ENCODE measurements at regions not wholly inside any gene's neighbourhood (a gene's known extent, or its start where the extent isn't known, plus 50 kb on each side); places are given as distances from the start of the nearest gene placed in this dataset.
"Not testable (repeated sequence)": the region's sequence is repeated elsewhere in the genome, so short reads cannot be mapped to it uniquely, and the experiment has no call there.

GRCh38 chr1:104125970-104126369 lies 376.3 kb downstream of the AMY1C start:
- Mint-ChIP-seq H3K9me3 (peaks cover 4 to 6% (median 4%) of the 10 kb centered on the region in 3 donors), H3K36me3 (no peaks in the 10 kb centered on the region), H3K4me1 (no peaks in the 10 kb centered on the region), H3K27ac (no peak overlapping the region), H3K4me3 (no peak overlapping the region), H3K27me3 (no peaks in the 10 kb centered on the region)
- H3K4me3 ChIP-seq (ENCODE audit: control insufficient read depth in 1 of 2, extremely low read depth in 1 of 2, low read length in 1 of 2), result no peak overlapping the region
- H3K36me3 ChIP-seq (ENCODE audit: control insufficient read depth in 2 of 2, extremely low read depth in 1 of 2, insufficient read depth in 1 of 2, low read length in 1 of 2), result no peaks in the 10 kb centered on the region
- no peak for DNase-seq
- H3K27ac ChIP-seq (ENCODE audit: low read length), result no peak overlapping the region
- CTCF ChIA-PET, result no interaction called here
- WGBS (ENCODE audit: insufficient coverage), result 0% methylated on average over 1 of the region's 5 CpGs
- POLR2A ChIA-PET, result interaction anchor here in 1 of 2 donors (0.6 kb wide), 1 partner anchor 1090 kb away, joined by 4 read pairs; no protein-coding TSS in a partner anchor
- no peaks in the 10 kb centered on the region for H3K4me1 ChIP-seq (ENCODE audit: control insufficient read depth in 1 of 2, extremely low read depth in 1 of 2, insufficient read depth in 2 of 2, low read length in 2 of 2)
- ATAC-seq (replicated peaks in 1 of 4), result no peak
- H3K27me3 ChIP-seq (replicated peaks in 1 of 2; ENCODE audit: control insufficient read depth in 2 of 2, extremely low read depth in 1 of 2, insufficient read depth in 2 of 2, low read length in 1 of 2), result no peaks in the 10 kb centered on the region
- no peaks in the 10 kb centered on the region for H3K9me3 ChIP-seq

GRCh38 chr1:104132382-104132973 lies 382.8 kb downstream of the AMY1C start:
- Mint-ChIP-seq H3K27me3 (no peaks in the 10 kb centered on the region), H3K27ac (no peak overlapping the region), H3K36me3 (no peaks in the 10 kb centered on the region), H3K9me3 (peaks cover 2 to 15% (median 4%) of the 10 kb centered on the region in 3 donors), H3K4me1 (no peaks in the 10 kb centered on the region), H3K4me3 (no peak overlapping the region)
- Histone ChIP-seq H3K36me3 (ENCODE audit: control insufficient read depth in 2 of 2, extremely low read depth in 1 of 2, insufficient read depth in 1 of 2, low read length in 1 of 2) (no peaks in the 10 kb centered on the region), H3K27me3 (replicated peaks in 1 of 2; ENCODE audit: control insufficient read depth in 2 of 2, extremely low read depth in 1 of 2, insufficient read depth in 2 of 2, low read length in 1 of 2) (no peaks in the 10 kb centered on the region), H3K27ac (ENCODE audit: low read length) (no peak overlapping the region), H3K9me3 (no peaks in the 10 kb centered on the region), H3K4me3 (ENCODE audit: control insufficient read depth in 1 of 2, extremely low read depth in 1 of 2, low read length in 1 of 2) (no peak overlapping the region), H3K4me1 (ENCODE audit: control insufficient read depth in 1 of 2, extremely low read depth in 1 of 2, insufficient read depth in 2 of 2, low read length in 2 of 2) (no peaks in the 10 kb centered on the region)
- CTCF ChIA-PET, result no interaction called here
- POLR2A ChIA-PET, result no interaction called here
- no peak for DNase-seq
- ATAC-seq (replicated peaks in 1 of 4), result no peak

GRCh38 chr1:104135036-104135435 lies 385.3 kb downstream of the AMY1C start:
- H3K4me3 Mint-ChIP-seq; H3K4me1 ChIP-seq (ENCODE audit: control insufficient read depth in 1 of 2, extremely low read depth in 1 of 2, insufficient read depth in 2 of 2, low read length in 2 of 2); H3K4me3 ChIP-seq (ENCODE audit: control insufficient read depth in 1 of 2, extremely low read depth in 1 of 2, low read length in 1 of 2); H3K9me3 ChIP-seq; ATAC-seq (replicated peaks in 1 of 4); POLR2A ChIA-PET; H3K36me3 ChIP-seq (ENCODE audit: control insufficient read depth in 2 of 2, extremely low read depth in 1 of 2, insufficient read depth in 1 of 2, low read length in 1 of 2); CTCF ChIA-PET; H3K27me3 ChIP-seq (replicated peaks in 1 of 2; ENCODE audit: control insufficient read depth in 2 of 2, extremely low read depth in 1 of 2, insufficient read depth in 2 of 2, low read length in 1 of 2); H3K27ac Mint-ChIP-seq; H3K27ac ChIP-seq (ENCODE audit: low read length); DNase-seq; H3K36me3 Mint-ChIP-seq; H3K27me3 Mint-ChIP-seq; H3K4me1 Mint-ChIP-seq: not testable (repeated sequence)
- peaks cover 6 to 18% (median 10%) of the 10 kb centered on the region in 3 donors for H3K9me3 Mint-ChIP-seq
- 74% methylated on average over 3 of the region's 6 CpGs for WGBS (ENCODE audit: insufficient coverage)

- Mint-ChIP-seq H3K27me3 (no peaks in the 10 kb centered on the region), H3K9me3 (peaks cover 7 to 18% (median 9%) of the 10 kb centered on the region in 3 donors), H3K36me3 (no peaks in the 10 kb centered on the region), H3K4me3 (no peak overlapping the region), H3K27ac (no peak overlapping the region), H3K4me1 (no peaks in the 10 kb centered on the region)
- DNase-seq (no peak), ATAC-seq (replicated peaks in 1 of 4) (no peak)
- no peaks in the 10 kb centered on the region for H3K36me3 ChIP-seq (ENCODE audit: control insufficient read depth in 2 of 2, extremely low read depth in 1 of 2, insufficient read depth in 1 of 2, low read length in 1 of 2)
- ChIA-PET POLR2A (interaction anchor here in 1 of 2 donors (0.6 kb wide), 1 partner anchor 195 kb away, joined by 5 read pairs; no protein-coding TSS in a partner anchor), CTCF (no interaction called here)
- no peaks in the 10 kb centered on the region for H3K27me3 ChIP-seq (replicated peaks in 1 of 2; ENCODE audit: control insufficient read depth in 2 of 2, extremely low read depth in 1 of 2, insufficient read depth in 2 of 2, low read length in 1 of 2)
- H3K4me1 ChIP-seq (ENCODE audit: control insufficient read depth in 1 of 2, extremely low read depth in 1 of 2, insufficient read depth in 2 of 2, low read length in 2 of 2), result no peaks in the 10 kb centered on the region
- no peak overlapping the region for H3K4me3 ChIP-seq (ENCODE audit: control insufficient read depth in 1 of 2, extremely low read depth in 1 of 2, low read length in 1 of 2)
- no peak overlapping the region for H3K27ac ChIP-seq (ENCODE audit: low read length)
- 100% methylated on average over 1 of the region's 3 CpGs for WGBS (ENCODE audit: insufficient coverage)
- H3K9me3 ChIP-seq, result no peaks in the 10 kb centered on the region
Observed at GRCh38 chr1:104136621-104137020, 386.9 kb downstream of the AMY1C start.

GRCh38 chr1:104156738-104157137 lies 407.0 kb downstream of the AMY1C start:
- DNase-seq (no peak), ATAC-seq (replicated peaks in 1 of 4) (no peak)
- Mint-ChIP-seq H3K4me1 (no peaks in the 10 kb centered on the region), H3K27ac (no peak overlapping the region), H3K4me3 (no peak overlapping the region), H3K9me3 (peaks cover 13 to 21% (median 15%) of the 10 kb centered on the region in 3 donors), H3K27me3 (no peaks in the 10 kb centered on the region), H3K36me3 (no peaks in the 10 kb centered on the region)
- Histone ChIP-seq H3K27me3 (replicated peaks in 1 of 2; ENCODE audit: control insufficient read depth in 2 of 2, extremely low read depth in 1 of 2, insufficient read depth in 2 of 2, low read length in 1 of 2) (no peaks in the 10 kb centered on the region), H3K4me1 (ENCODE audit: control insufficient read depth in 1 of 2, extremely low read depth in 1 of 2, insufficient read depth in 2 of 2, low read length in 2 of 2) (no peaks in the 10 kb centered on the region), H3K27ac (ENCODE audit: low read length) (no peak overlapping the region), H3K4me3 (ENCODE audit: control insufficient read depth in 1 of 2, extremely low read depth in 1 of 2, low read length in 1 of 2) (no peak overlapping the region), H3K36me3 (ENCODE audit: control insufficient read depth in 2 of 2, extremely low read depth in 1 of 2, insufficient read depth in 1 of 2, low read length in 1 of 2) (no peaks in the 10 kb centered on the region), H3K9me3 (peaks cover 3% of the 10 kb centered on the region)
- WGBS (ENCODE audit: insufficient coverage), result no CpG with 5 or more reads among the region's 4 CpGs
- ChIA-PET POLR2A (no interaction called here), CTCF (no interaction called here)

- Histone ChIP-seq H3K4me3 (ENCODE audit: control insufficient read depth in 1 of 2, extremely low read depth in 1 of 2, low read length in 1 of 2) (no peak overlapping the region), H3K9me3 (no peaks in the 10 kb centered on the region), H3K27me3 (replicated peaks in 1 of 2; ENCODE audit: control insufficient read depth in 2 of 2, extremely low read depth in 1 of 2, insufficient read depth in 2 of 2, low read length in 1 of 2) (no peaks in the 10 kb centered on the region), H3K36me3 (ENCODE audit: control insufficient read depth in 2 of 2, extremely low read depth in 1 of 2, insufficient read depth in 1 of 2, low read length in 1 of 2) (no peaks in the 10 kb centered on the region), H3K27ac (ENCODE audit: low read length) (no peak overlapping the region), H3K4me1 (ENCODE audit: control insufficient read depth in 1 of 2, extremely low read depth in 1 of 2, insufficient read depth in 2 of 2, low read length in 2 of 2) (no peaks in the 10 kb centered on the region)
- no peak for ATAC-seq (replicated peaks in 1 of 4)
- CTCF ChIA-PET, result no interaction called here
- H3K27me3 Mint-ChIP-seq, result no peaks in the 10 kb centered on the region
- WGBS (ENCODE audit: insufficient coverage), result no CpG with 5 or more reads among the region's 3 CpGs
- POLR2A ChIA-PET, result no interaction called here
- no peak overlapping the region for H3K4me3 Mint-ChIP-seq
- no peaks in the 10 kb centered on the region for H3K36me3 Mint-ChIP-seq
- no peaks in the 10 kb centered on the region for H3K4me1 Mint-ChIP-seq
- H3K9me3 Mint-ChIP-seq, result peaks cover 15 to 18% (median 15%) of the 10 kb centered on the region in 3 donors
- DNase-seq, result no peak
- H3K27ac Mint-ChIP-seq, result no peak overlapping the region
Observed at GRCh38 chr1:104163912-104164476, 414.3 kb downstream of the AMY1C start.
